H1 (cell line): ENCODE measurements at regions not wholly inside any gene's neighbourhood (a gene's known extent, or its start where the extent isn't known, plus 50 kb on each side); places are given as distances from the start of the nearest gene placed in this dataset.

Source experiments
- CTCF ChIA-PET: fragments of 300-600 bp; sonication (Branson Sonifier 250); formaldehyde crosslinking; loops from one replicate; lab custom pipeline; 2021; ENCODE audit not compliant: partially characterized antibody; lab: Charles Lee
- POLR2A ChIA-PET: fragments of 300-600 bp; sonication (Branson Sonifier 250); formaldehyde crosslinking; loops from one replicate; lab custom pipeline; 2021; ENCODE audit warnings: inconsistent platforms; ENCODE audit not compliant: partially characterized antibody; lab: Charles Lee
- DNase-seq, 2 experiments: peaks; one replicate each; pipeline versions ENCODE4 v3.0.0 to v3.0.0-alpha.2; 2010 to 2022; ENCODE audit warnings: low spot score in 2 of 2, low read depth in 1 of 2, mixed read lengths in 1 of 2
- FAIRE-seq: peaks from 2 replicates; lab custom pipeline; 2011; peaks lifted over from hg19 to GRCh38; lab: Jason Lieb, UNC
- H2AFZ ChIP-seq: 2 replicates; pipeline ENCODE4 v1.8.1; 2012; ENCODE audit warnings: low read length, inconsistent platforms
- H2AK5ac ChIP-seq: 2 replicates; pipeline ENCODE4 v1.6.1; 2013; ENCODE audit warnings: low read depth, low read length
- H2BK120ac ChIP-seq: replicated peaks from 2 replicates; pipeline ENCODE3; 2013; ENCODE audit warnings: low read depth, low read length, inconsistent platforms
- H2BK12ac ChIP-seq: 2 replicates; pipeline ENCODE4 v1.6.1; 2013; ENCODE audit warnings: low read depth, low read length
- H2BK15ac ChIP-seq: 2 replicates; pipeline ENCODE4 v1.6.1; 2013; ENCODE audit warnings: low read length
- H2BK20ac ChIP-seq: 2 replicates; pipeline ENCODE4 v1.6.1; 2013; ENCODE audit warnings: low read length
- H2BK5ac ChIP-seq: 2 replicates; pipeline ENCODE4 v1.6.1; 2013; ENCODE audit warnings: low read depth, low read length
- H3K14ac ChIP-seq: 2 replicates; pipeline ENCODE4 v1.6.1; 2013; ENCODE audit warnings: inconsistent platforms; ENCODE audit not compliant: insufficient read length
- H3K18ac ChIP-seq: 2 replicates; pipeline ENCODE4 v1.6.1; 2013; ENCODE audit warnings: low read length; ENCODE audit errors: extremely low read depth
- H3K23ac ChIP-seq: 2 replicates; pipeline ENCODE4 v1.6.1; 2013; ENCODE audit warnings: inconsistent platforms; ENCODE audit not compliant: insufficient read length
- H3K23me2 ChIP-seq: 2 replicates; pipeline ENCODE4 v1.6.1; 2013; ENCODE audit warnings: low read depth, low read length
- H3K27ac ChIP-seq: 2 replicates; pipeline ENCODE4 v1.6.1; 2011; ENCODE audit warnings: low read depth, low read length, inconsistent platforms
- H3K27me3 ChIP-seq, 4 experiments: replicated peaks in 1 of 4; 1 replicate in 1 of 4; 2 replicates in 3 of 4; pipeline versions ENCODE4 v1.6.1 to v1.8.1; 2011 to 2013; ENCODE audit warnings: low read length in 3 of 4, mild to moderate bottlenecking in 3 of 4, inconsistent platforms in 2 of 4, mixed read lengths in 2 of 4, moderate library complexity in 1 of 4; ENCODE audit not compliant: control insufficient read depth in 3 of 4, insufficient read depth in 3 of 4; ENCODE audit errors: extremely low read depth in 1 of 4
- H3K36me3 ChIP-seq, 4 experiments: 2 replicates each; pipeline versions ENCODE4 v1.6.1 to v1.8.1; 2011 to 2013; ENCODE audit warnings: mild to moderate bottlenecking in 4 of 4, low read length in 3 of 4, moderate library complexity in 2 of 4, control low read depth in 1 of 4, inconsistent platforms in 1 of 4; ENCODE audit not compliant: insufficient read depth in 4 of 4, control insufficient read depth in 2 of 4
- H3K4ac ChIP-seq: replicated peaks from 2 replicates; pipeline ENCODE3; 2013; ENCODE audit warnings: low read length, low read depth, mixed read lengths, inconsistent platforms; ENCODE audit not compliant: insufficient read length
- H3K4me1 ChIP-seq, 4 experiments: replicated peaks in 1 of 4; 1 replicate in 1 of 4; 2 replicates in 3 of 4; pipeline versions ENCODE4 v1.6.1 to v1.8.1; 2011 to 2013; ENCODE audit warnings: low read length in 3 of 4, inconsistent platforms in 2 of 4, mixed read lengths in 1 of 4; ENCODE audit not compliant: insufficient read depth in 4 of 4, control insufficient read depth in 3 of 4
- H3K4me2 ChIP-seq, 2 experiments: 2 replicates each; pipeline versions ENCODE4 v1.6.1 to v1.8.1; 2011 to 2013; ENCODE audit warnings: low read depth in 2 of 2, low read length in 2 of 2, control low read depth in 1 of 2, inconsistent platforms in 1 of 2, mild to moderate bottlenecking in 1 of 2; ENCODE audit not compliant: insufficient read depth in 1 of 2
- H3K4me3 ChIP-seq, 4 experiments: fragments of 200-600, 300-600 bp in 1 of 4; sonication (generic), shearing (Covaris generic), sonication (Bioruptor Twin) in 1 of 4; 2 replicates each; pipeline versions ENCODE4 v1.5.1 to v1.8.1; 2011 to 2016; ENCODE audit warnings: low read length in 4 of 4, low read depth in 3 of 4, control low read depth in 2 of 4, inconsistent platforms in 2 of 4, mild to moderate bottlenecking in 2 of 4, mixed read lengths in 1 of 4, moderate library complexity in 1 of 4; ENCODE audit not compliant: insufficient read depth in 2 of 4; ENCODE audit errors: extremely low read depth in 1 of 4
- H3K56ac ChIP-seq: replicated peaks from 2 replicates; pipeline ENCODE3; 2013; ENCODE audit warnings: low read depth, mild to moderate bottlenecking, mixed read lengths, low read length, inconsistent platforms; ENCODE audit not compliant: insufficient read length
- H3K79me1 ChIP-seq: 2 replicates; pipeline ENCODE4 v1.6.1; 2013; ENCODE audit warnings: low read depth, low read length, control low read depth
- H3K79me2 ChIP-seq, 2 experiments: 2 replicates each; pipeline versions ENCODE4 v1.6.1 to v1.8.1; 2012 to 2013; ENCODE audit warnings: low read length in 2 of 2, mild to moderate bottlenecking in 2 of 2, inconsistent platforms in 1 of 2; ENCODE audit not compliant: insufficient read depth in 2 of 2, control insufficient read depth in 1 of 2
- H3K9ac ChIP-seq, 4 experiments: replicated peaks in 1 of 4; 1 replicate in 1 of 4; 2 replicates in 3 of 4; pipeline versions ENCODE4 v1.6.1 to v1.8.1; 2011 to 2013; ENCODE audit warnings: low read depth in 3 of 4, low read length in 3 of 4, control low read depth in 2 of 4, mild to moderate bottlenecking in 2 of 4, moderate library complexity in 2 of 4, inconsistent platforms in 1 of 4; ENCODE audit errors: extremely low read depth in 1 of 4
- H3K9me3 ChIP-seq, 2 experiments: 2 replicates each; pipeline versions ENCODE4 v1.6.1 to v1.8.1; 2012 to 2013; ENCODE audit warnings: mild to moderate bottlenecking in 2 of 2, moderate library complexity in 2 of 2, control low read depth in 1 of 2, inconsistent platforms in 1 of 2, low read depth in 1 of 2, low read length in 1 of 2, mixed read lengths in 1 of 2; ENCODE audit not compliant: insufficient read depth in 2 of 2
- H4K20me1 ChIP-seq, 2 experiments: replicated peaks in 1 of 2; 2 replicates each; pipeline versions ENCODE3 to v1.8.1; 2011 to 2013; ENCODE audit warnings: inconsistent platforms in 2 of 2, low read length in 2 of 2, mild to moderate bottlenecking in 1 of 2; ENCODE audit not compliant: insufficient read depth in 2 of 2, control insufficient read depth in 1 of 2
- H4K5ac ChIP-seq: 2 replicates; pipeline ENCODE4 v1.6.1; 2013; ENCODE audit warnings: low read length, low read depth, mixed read lengths, inconsistent platforms; ENCODE audit not compliant: insufficient read length
- H4K8ac ChIP-seq: 2 replicates; pipeline ENCODE4 v1.8.0; 2013; ENCODE audit warnings: mild to moderate bottlenecking, moderate library complexity, low read length, inconsistent platforms; ENCODE audit not compliant: insufficient read depth; ENCODE audit errors: extremely low read depth
- H4K91ac ChIP-seq: replicated peaks from 2 replicates; pipeline ENCODE3; 2013; ENCODE audit warnings: low read length, mixed read lengths, inconsistent platforms; ENCODE audit not compliant: insufficient read length
- CTCF ChIP-seq, 3 experiments: IDR thresholded peaks; 1 replicate in 2 of 3; 2 replicates in 1 of 3; pipeline versions ENCODE4 v1.5.1 to v1.6.1; 2011; ENCODE audit warnings: low read length in 3 of 3, mild to moderate bottlenecking in 3 of 3, inconsistent platforms in 2 of 3, low read depth in 1 of 3, moderate library complexity in 1 of 3; ENCODE audit not compliant: insufficient read depth in 1 of 3; ENCODE audit errors: control extremely low read depth in 1 of 3
- EP300 ChIP-seq, 2 experiments: IDR thresholded peaks; 1 replicate in 1 of 2; 2 replicates in 1 of 2; pipeline ENCODE4 v1.6.1; 2011 to 2012; ENCODE audit warnings: low read depth in 2 of 2, low read length in 2 of 2, mild to moderate bottlenecking in 2 of 2, borderline replicate concordance in 1 of 2, inconsistent platforms in 1 of 2, moderate library complexity in 1 of 2
- GABPA ChIP-seq: IDR thresholded peaks from 2 replicates; pipeline ENCODE4 v1.6.1; 2011; ENCODE audit warnings: mild to moderate bottlenecking, low read length, moderate library complexity, borderline replicate concordance; ENCODE audit not compliant: insufficient read depth
- JUN ChIP-seq: IDR thresholded peaks from 2 replicates; pipeline ENCODE4 v1.6.1; 2011; ENCODE audit warnings: low read depth, mild to moderate bottlenecking, improper control_type of control experiment, low read length
- SIN3A ChIP-seq, 2 experiments: IDR thresholded peaks in 1 of 2; conservative IDR thresholded peaks in 1 of 2; 2 replicates each; pipeline ENCODE4 v1.6.1; 2011 to 2012; ENCODE audit warnings: low read length in 2 of 2, improper control_type of control experiment in 1 of 2, low read depth in 1 of 2, mild to moderate bottlenecking in 1 of 2
- TBP ChIP-seq: IDR thresholded peaks from 2 replicates; pipeline ENCODE4 v1.6.1; 2011; ENCODE audit warnings: low read depth, low read length, improper control_type of control experiment
- USF2 ChIP-seq: IDR thresholded peaks from 2 replicates; pipeline ENCODE4 v1.6.1; 2011; ENCODE audit warnings: low read length, improper control_type of control experiment
- WGBS, 2 experiments: shearing (Covaris generic) in 1 of 2; methylation state at CpG; one replicate each; pipeline versions ENCODE4 v1.1.6 to v1.1.7; 2013 to 2015; ENCODE audit warnings: low lambda C conversion rate in 2 of 2, mixed read lengths in 2 of 2, inconsistent platforms in 1 of 2, low coverage in 1 of 2, missing lambda C conversion rate in 1 of 2; ENCODE audit not compliant: insufficient replicate concordance in 2 of 2, insufficient coverage in 1 of 2, insufficient read length in 1 of 2; ENCODE audit errors: extremely low coverage in 1 of 2, missing lambda C conversion rate in 1 of 2; 5-methylcytosine and 5-hydroxymethylcytosine counted together

DNA sequence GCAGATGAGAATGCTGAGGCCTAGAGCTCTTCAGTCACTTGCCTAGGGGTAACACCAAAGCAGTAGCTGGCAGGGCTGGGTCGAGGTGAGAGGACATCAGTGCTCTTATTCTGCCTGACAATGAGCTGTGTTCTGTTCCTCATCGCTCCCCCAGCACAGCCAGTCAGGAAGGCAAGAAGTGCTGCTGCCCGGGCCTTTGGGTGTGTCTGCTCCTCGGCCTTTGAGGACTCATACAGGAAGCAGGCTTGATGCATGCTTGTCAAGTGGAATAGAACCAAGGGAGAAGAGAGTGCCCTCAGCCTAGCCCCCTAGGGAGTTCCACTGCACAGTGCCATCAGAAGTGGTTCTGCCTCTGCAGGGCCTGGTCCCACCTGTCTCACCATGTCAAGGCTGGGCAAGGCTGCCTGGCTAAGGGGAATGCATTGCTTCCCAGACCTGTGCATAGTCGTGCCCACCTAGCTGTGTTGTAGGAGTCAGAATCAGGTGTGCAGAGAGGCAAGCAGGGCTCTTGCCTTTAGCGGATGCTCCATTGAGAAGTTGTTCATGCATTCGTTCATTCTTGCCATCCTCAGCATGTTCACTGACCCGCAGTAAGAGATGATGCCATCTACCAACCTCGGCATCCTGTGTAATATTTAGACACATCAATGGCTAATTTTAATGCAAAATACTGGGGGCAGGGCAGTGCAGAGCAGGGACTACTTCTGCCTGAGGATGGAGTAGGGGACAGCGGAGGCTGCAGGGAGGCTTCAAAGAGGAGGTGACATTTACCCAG lies 156.6 kb downstream of the RPS24 start:
- Histone ChIP-seq H2AK5ac (no peak overlapping the region), H3K4me1 (peaks cover 0 to 6% (median 2%) of the 10 kb centered on the region in 4 experiments; a peak in 3 of 7 replicates), H3K4me3 (no peak overlapping the region), H3K27me3 (no peaks in the 10 kb centered on the region), H2BK5ac (no peak overlapping the region), H3K79me1 (no peaks in the 10 kb centered on the region), H3K18ac (no peak overlapping the region), H4K20me1 (no peaks in the 10 kb centered on the region), H3K23ac (no peak overlapping the region), H2BK20ac (no peak overlapping the region), H2BK12ac (no peak overlapping the region), H2BK15ac (no peak overlapping the region), H3K79me2 (no peaks in the 10 kb centered on the region), H3K4ac (no peak overlapping the region), H3K9ac (no peak overlapping the region), H2AFZ (no peak overlapping the region), H3K23me2 (no peaks in the 10 kb centered on the region; the same call in 1 of the 2 replicates), H4K8ac (no peak overlapping the region), H2BK120ac (no peak overlapping the region), H3K36me3 (no peaks in the 10 kb centered on the region), H4K91ac (no peak overlapping the region), H3K4me2 (no peak overlapping the region), H3K27ac (no peak overlapping the region), H3K56ac (no peak overlapping the region), H3K9me3 (peaks cover 6 to 9% of the 10 kb centered on the region in 2 experiments; a peak in 2 of 4 replicates), H4K5ac (no peak overlapping the region), H3K14ac (no peak overlapping the region)
- TF ChIP-seq GABPA: no peak
- no peak for TF ChIP-seq EP300 (IDR thresholded peaks at IDR 0.05; ENCODE audit: borderline replicate concordance in 1 of 2, low read depth in 2 of 2, low read length in 2 of 2)
- no peak for TF ChIP-seq CTCF (IDR thresholded peaks at IDR 0.05; ENCODE audit: control extremely low read depth in 1 of 3, insufficient read depth in 1 of 3, low read depth in 1 of 3, low read length in 3 of 3)
- no peak for TF ChIP-seq TBP
- no peak for TF ChIP-seq SIN3A (conservative IDR thresholded peaks at IDR 0.05 in 1 of 2, IDR thresholded peaks at IDR 0.05 in 1 of 2; ENCODE audit: low read depth in 1 of 2, low read length in 2 of 2)
- TF ChIP-seq USF2: no peak
- no peak for TF ChIP-seq JUN
- WGBS, 2 experiments: 88% methylated on average over 10 of the region's 10 CpGs; no CpG with 5 or more reads in 1 of the 2 experiments
- FAIRE-seq (no peak), DNase-seq (no peak)
- ChIA-PET POLR2A (no interaction called here), CTCF (no interaction called here)
